CD8-positive, alpha-beta memory T cell (primary cell): ENCODE measurements at regions not wholly inside any gene's neighbourhood (a gene's known extent, or its start where the extent isn't known, plus 50 kb on each side); places are given as distances from the start of the nearest gene placed in this dataset.
"Not testable (repeated sequence)": the region's sequence is repeated elsewhere in the genome, so short reads cannot be mapped to it uniquely, and the experiment has no call there.

Source experiments
- CTCF ChIA-PET: fragments of 350-600 bp; sonication (Branson Sonifier 250); formaldehyde crosslinking; loops from one replicate; lab custom pipeline; 2021; ENCODE audit warnings: antibody characterized with exemption; lab: Charles Lee
- POLR2A ChIA-PET: fragments of 350-600 bp; sonication (Branson Sonifier 250); formaldehyde crosslinking; loops from one replicate; lab custom pipeline; 2021; ENCODE audit warnings: antibody characterized with exemption; lab: Charles Lee
- DNase-seq, 5 donors: peaks; one replicate each; pipeline versions ENCODE4 v3.0.0 to v3.0.0-alpha.2; 2020 to 2022; ENCODE audit warnings: mixed read lengths in 1 of 5
- H3K27ac ChIP-seq: one replicate; pipeline ENCODE4 v1.7.0; 2013; ENCODE audit warnings: low read depth, mild to moderate bottlenecking, low read length, moderate library complexity
- H3K27me3 ChIP-seq: 2 replicates; pipeline ENCODE4 v1.7.0; 2013; ENCODE audit warnings: low read length, mild to moderate bottlenecking; ENCODE audit not compliant: insufficient read depth, poor library complexity, severe bottlenecking
- H3K36me3 ChIP-seq: 2 replicates; pipeline ENCODE4 v1.7.0; 2013; ENCODE audit warnings: mild to moderate bottlenecking, low read length, moderate library complexity; ENCODE audit not compliant: insufficient read depth
- H3K4me1 ChIP-seq: 2 replicates; pipeline ENCODE4 v1.7.0; 2013; ENCODE audit warnings: mild to moderate bottlenecking, low read length, moderate library complexity; ENCODE audit not compliant: insufficient read depth
- H3K4me3 ChIP-seq: 2 replicates; pipeline ENCODE4 v1.7.0; 2013; ENCODE audit warnings: mild to moderate bottlenecking, low read length
- H3K9me3 ChIP-seq: 2 replicates; pipeline ENCODE4 v1.7.0; 2013; ENCODE audit warnings: mild to moderate bottlenecking, low read length
- H3K27ac Mint-ChIP-seq, 8 donors: one replicate each; pipeline ENCODE4 v1.8.0; 2020 to 2021; ENCODE audit warnings: mixed read lengths in 8 of 8, mild to moderate bottlenecking in 6 of 8, inconsistent platforms in 3 of 8, moderate library complexity in 3 of 8
- H3K27me3 Mint-ChIP-seq, 2 donors: one replicate each; pipeline ENCODE4 v1.8.0; 2020 to 2021; ENCODE audit warnings: mixed read lengths in 2 of 2, mild to moderate bottlenecking in 1 of 2, moderate library complexity in 1 of 2
- H3K36me3 Mint-ChIP-seq, 3 donors: one replicate each; pipeline ENCODE4 v1.8.0; 2020 to 2021; ENCODE audit warnings: mixed read lengths in 3 of 3, inconsistent platforms in 1 of 3, mild to moderate bottlenecking in 1 of 3
- H3K4me1 Mint-ChIP-seq, 3 donors: one replicate each; pipeline ENCODE4 v1.8.0; 2020 to 2021; ENCODE audit warnings: mixed read lengths in 3 of 3, inconsistent platforms in 1 of 3, mild to moderate bottlenecking in 1 of 3
- H3K4me3 Mint-ChIP-seq, 7 donors: one replicate each; pipeline ENCODE4 v1.8.0; 2020 to 2021; ENCODE audit warnings: mixed read lengths in 7 of 7, mild to moderate bottlenecking in 6 of 7, moderate library complexity in 4 of 7, inconsistent platforms in 2 of 7
- H3K9me3 Mint-ChIP-seq, 5 donors: one replicate each; pipeline ENCODE4 v1.8.0; 2020 to 2022; ENCODE audit warnings: mixed read lengths in 5 of 5, mild to moderate bottlenecking in 3 of 5, moderate library complexity in 2 of 5, inconsistent platforms in 1 of 5

DNA sequence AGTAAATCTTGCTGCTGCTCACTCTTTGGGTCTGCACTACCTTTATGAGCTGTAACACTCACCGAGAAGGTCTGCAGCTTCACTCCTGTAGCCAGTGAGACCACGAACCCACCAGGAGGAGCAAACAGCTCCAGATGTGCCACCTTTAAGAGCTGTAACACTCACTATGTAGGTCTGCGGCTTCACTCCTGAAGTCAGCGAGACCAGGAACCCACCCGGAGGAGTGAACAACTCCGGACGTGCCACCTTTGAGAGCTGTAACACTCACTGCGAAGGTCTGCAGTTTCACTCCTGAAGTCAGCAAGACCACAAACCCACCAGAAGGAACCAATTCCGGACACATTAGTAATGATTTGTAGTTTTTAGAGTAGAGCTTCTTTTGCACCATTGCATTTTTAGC lies 481.9 kb downstream of the PCDH7 start:
- H3K27ac ChIP-seq, H3K36me3 Mint-ChIP-seq, H3K4me1 ChIP-seq, DNase-seq, H3K4me3 ChIP-seq, H3K4me3 Mint-ChIP-seq, H3K27me3 Mint-ChIP-seq, POLR2A ChIA-PET, CTCF ChIA-PET, H3K36me3 ChIP-seq, H3K27ac Mint-ChIP-seq, H3K27me3 ChIP-seq, H3K9me3 ChIP-seq, H3K4me1 Mint-ChIP-seq: not testable (repeated sequence)
- H3K9me3 Mint-ChIP-seq, result peaks cover 12 to 23% (median 21%) of the 10 kb centered on the region in 5 donors

DNA sequence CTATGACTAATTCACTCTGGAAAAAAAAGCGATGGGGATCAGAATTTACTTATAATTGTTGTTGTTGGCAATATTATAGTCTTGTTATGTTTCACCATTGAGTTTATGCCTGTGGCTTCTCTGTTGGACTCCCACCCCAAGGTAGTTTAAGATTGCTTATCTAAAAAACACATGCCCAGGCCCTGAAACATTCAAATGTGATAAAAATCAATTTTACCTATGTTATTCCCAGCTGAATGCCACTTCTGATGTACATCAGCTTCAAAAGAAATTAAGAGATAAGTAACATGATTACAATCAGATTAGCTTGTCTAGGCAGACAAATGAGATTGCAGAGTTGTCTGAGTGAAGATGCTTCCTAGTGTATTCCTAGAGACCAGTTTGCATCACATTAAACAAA lies 484.7 kb downstream of the PCDH7 start:
- Histone ChIP-seq H3K27me3 (no peaks in the 10 kb centered on the region), H3K9me3 (no peaks in the 10 kb centered on the region), H3K36me3 (no peaks in the 10 kb centered on the region), H3K4me1 (no peaks in the 10 kb centered on the region), H3K4me3 (no peak overlapping the region), H3K27ac (no peak overlapping the region)
- no peaks in the 10 kb centered on the region for H3K27me3 Mint-ChIP-seq
- peaks cover 7 to 19% (median 13%) of the 10 kb centered on the region in 5 donors for H3K9me3 Mint-ChIP-seq
- no peaks in the 10 kb centered on the region for H3K36me3 Mint-ChIP-seq
- ChIA-PET POLR2A (no interaction called here), CTCF (no interaction called here)
- no peaks in the 10 kb centered on the region for H3K4me1 Mint-ChIP-seq
- no peak overlapping the region for H3K27ac Mint-ChIP-seq
- DNase-seq, result no peak
- no peak overlapping the region for H3K4me3 Mint-ChIP-seq

DNA sequence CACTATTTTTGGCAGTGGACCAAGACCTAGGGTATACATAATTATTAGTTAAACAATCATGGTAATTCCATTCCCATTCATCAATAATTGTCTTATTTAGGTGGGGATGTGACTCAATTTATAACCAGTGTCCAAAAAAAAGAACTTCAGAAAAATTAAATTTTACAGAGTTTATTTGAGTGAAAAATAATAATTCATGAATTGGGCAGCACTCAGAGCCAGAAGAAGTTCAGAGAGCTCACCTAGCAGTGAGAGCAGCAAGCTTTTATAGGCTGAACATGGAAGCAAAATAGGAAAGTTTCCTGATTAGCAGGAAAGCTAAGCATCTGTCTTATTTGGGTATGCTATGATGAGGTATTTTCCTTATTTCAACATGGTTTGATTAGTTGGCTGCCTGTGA lies 500.8 kb downstream of the PCDH7 start:
- no peak overlapping the region for H3K4me3 ChIP-seq
- Mint-ChIP-seq H3K27ac (no peak overlapping the region), H3K27me3 (no peaks in the 10 kb centered on the region), H3K9me3 (peaks cover 0 to 12% (median 6%) of the 10 kb centered on the region in 5 donors), H3K4me3 (no peak overlapping the region), H3K36me3 (no peaks in the 10 kb centered on the region), H3K4me1 (no peaks in the 10 kb centered on the region)
- POLR2A ChIA-PET, result no interaction called here
- no peaks in the 10 kb centered on the region for H3K9me3 ChIP-seq
- H3K36me3 ChIP-seq, result no peaks in the 10 kb centered on the region
- CTCF ChIA-PET, result no interaction called here
- H3K27ac ChIP-seq, result no peak overlapping the region
- H3K4me1 ChIP-seq, result no peaks in the 10 kb centered on the region
- no peak for DNase-seq
- no peaks in the 10 kb centered on the region for H3K27me3 ChIP-seq

DNA sequence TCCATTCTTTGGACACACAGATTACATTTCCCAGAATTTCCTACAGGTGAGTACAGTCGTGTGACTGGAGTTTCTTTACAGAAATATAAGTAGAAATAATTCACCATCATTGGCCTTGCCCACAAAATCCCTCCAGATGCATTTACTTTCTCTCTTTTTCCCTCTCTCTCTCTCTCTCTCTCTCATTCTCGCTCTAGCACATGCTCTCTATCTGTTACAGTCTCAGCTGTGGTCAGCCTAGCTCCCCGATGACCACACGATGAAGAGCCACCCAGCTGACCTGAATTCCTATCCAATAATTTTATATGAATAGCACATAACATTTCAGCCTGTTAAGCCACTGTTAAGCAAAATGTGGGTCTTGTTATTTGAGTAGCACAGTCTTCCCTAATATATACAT lies 507.9 kb downstream of the PCDH7 start:
- Histone ChIP-seq H3K4me3 (no peak overlapping the region), H3K27me3 (no peaks in the 10 kb centered on the region), H3K4me1 (no peaks in the 10 kb centered on the region), H3K36me3 (no peaks in the 10 kb centered on the region), H3K27ac (no peak overlapping the region), H3K9me3 (no peaks in the 10 kb centered on the region)
- Mint-ChIP-seq H3K9me3 (peaks cover 4 to 14% (median 9%) of the 10 kb centered on the region in 5 donors), H3K4me3 (no peak overlapping the region), H3K4me1 (no peaks in the 10 kb centered on the region), H3K27ac (no peak overlapping the region), H3K27me3 (no peaks in the 10 kb centered on the region), H3K36me3 (no peaks in the 10 kb centered on the region)
- ChIA-PET POLR2A (no interaction called here), CTCF (no interaction called here)
- DNase-seq, result no peak

DNA sequence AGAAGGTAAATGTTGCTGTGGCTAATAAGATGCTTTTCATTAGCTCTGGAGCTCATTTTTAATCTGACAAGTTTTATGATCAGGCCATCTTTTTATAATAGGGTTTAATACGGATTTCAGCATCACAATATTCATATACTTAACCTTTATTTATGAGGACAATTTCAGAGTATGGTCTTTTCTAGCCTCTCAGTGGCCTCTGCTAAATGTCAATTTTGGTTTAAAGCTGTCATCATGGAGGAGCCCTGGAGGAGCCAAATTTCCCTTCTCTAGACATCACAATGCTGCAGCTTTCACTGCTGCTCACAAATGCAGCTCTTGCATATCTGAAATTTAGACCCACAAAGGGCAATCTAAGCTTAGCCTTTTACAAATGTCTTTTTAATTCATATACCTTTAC lies 510.4 kb downstream of the PCDH7 start:
- CTCF ChIA-PET, result no interaction called here
- POLR2A ChIA-PET, result no interaction called here

DNA sequence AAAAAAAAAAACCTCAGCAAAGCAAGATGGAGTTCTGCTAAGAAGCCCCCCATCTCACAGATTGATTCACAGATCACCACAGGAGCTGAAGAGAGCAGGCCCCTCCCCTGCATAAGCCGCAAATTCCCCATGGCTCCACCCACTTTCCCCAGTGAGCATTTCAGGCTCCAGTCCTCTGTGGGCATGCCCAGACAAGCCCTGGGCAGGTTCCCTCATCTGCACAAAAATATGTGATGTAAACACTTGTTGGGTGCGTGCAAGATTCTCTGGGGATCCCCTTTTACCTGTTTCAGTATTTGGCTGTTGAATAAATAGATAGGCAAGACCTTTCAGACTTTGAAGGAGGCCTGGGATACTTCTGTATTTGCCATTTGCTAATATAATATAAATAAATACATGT lies 514.3 kb downstream of the PCDH7 start:
- Histone ChIP-seq H3K27me3 (no peaks in the 10 kb centered on the region), H3K4me1 (no peaks in the 10 kb centered on the region), H3K27ac (no peak overlapping the region), H3K9me3 (no peaks in the 10 kb centered on the region), H3K4me3 (no peak overlapping the region), H3K36me3 (no peaks in the 10 kb centered on the region)
- H3K27me3 Mint-ChIP-seq, result no peaks in the 10 kb centered on the region
- POLR2A ChIA-PET, result no interaction called here
- H3K4me1 Mint-ChIP-seq, result no peaks in the 10 kb centered on the region
- no peak for DNase-seq
- no peaks in the 10 kb centered on the region for H3K36me3 Mint-ChIP-seq
- CTCF ChIA-PET, result no interaction called here
- peaks cover 7 to 20% (median 15%) of the 10 kb centered on the region in 5 donors for H3K9me3 Mint-ChIP-seq
- H3K27ac Mint-ChIP-seq, result no peak overlapping the region
- H3K4me3 Mint-ChIP-seq, result no peak overlapping the region

More for the DNA sequence above, 510.4 kb downstream of the PCDH7 start:
- DNase-seq, result no peak
- Histone ChIP-seq H3K36me3 (no peaks in the 10 kb centered on the region), H3K4me1 (no peaks in the 10 kb centered on the region), H3K4me3 (no peak overlapping the region), H3K9me3 (no peaks in the 10 kb centered on the region), H3K27ac (no peak overlapping the region), H3K27me3 (no peaks in the 10 kb centered on the region)
- H3K4me3 Mint-ChIP-seq, result no peak overlapping the region
- peaks cover 4 to 16% (median 7%) of the 10 kb centered on the region in 5 donors for H3K9me3 Mint-ChIP-seq
- H3K27ac Mint-ChIP-seq, result no peak overlapping the region
- no peaks in the 10 kb centered on the region for H3K4me1 Mint-ChIP-seq
- no peaks in the 10 kb centered on the region for H3K36me3 Mint-ChIP-seq
- no peaks in the 10 kb centered on the region for H3K27me3 Mint-ChIP-seq

DNA sequence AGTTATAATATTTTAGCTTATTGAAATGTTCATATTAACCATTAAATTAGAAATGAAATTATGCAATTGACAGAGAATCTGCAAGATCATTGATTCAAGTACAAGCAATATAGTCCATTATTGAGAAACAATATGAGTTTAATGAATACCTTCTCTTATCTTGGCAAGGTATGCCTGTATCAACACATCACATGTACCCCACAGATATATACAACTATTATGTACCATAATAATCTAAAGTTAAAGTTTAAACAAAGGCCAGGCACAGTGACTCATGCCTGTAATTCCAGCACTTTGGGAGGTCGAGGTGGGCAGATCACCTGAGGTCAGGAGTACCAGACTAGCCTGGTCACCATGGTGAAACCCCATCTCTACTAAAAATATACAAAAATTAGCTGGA lies 514.7 kb downstream of the PCDH7 start:
- Histone ChIP-seq H3K4me1 (no peaks in the 10 kb centered on the region), H3K4me3 (no peak overlapping the region), H3K36me3 (no peaks in the 10 kb centered on the region), H3K9me3 (no peaks in the 10 kb centered on the region), H3K27me3 (no peaks in the 10 kb centered on the region), H3K27ac (no peak overlapping the region)
- H3K4me3 Mint-ChIP-seq, result no peak overlapping the region
- H3K4me1 Mint-ChIP-seq, result no peaks in the 10 kb centered on the region
- no peaks in the 10 kb centered on the region for H3K36me3 Mint-ChIP-seq
- H3K27ac Mint-ChIP-seq, result no peak overlapping the region
- ChIA-PET CTCF (no interaction called here), POLR2A (no interaction called here)
- DNase-seq, result no peak
- H3K27me3 Mint-ChIP-seq, result no peaks in the 10 kb centered on the region
- peaks cover 7 to 20% (median 15%) of the 10 kb centered on the region in 5 donors for H3K9me3 Mint-ChIP-seq

DNA sequence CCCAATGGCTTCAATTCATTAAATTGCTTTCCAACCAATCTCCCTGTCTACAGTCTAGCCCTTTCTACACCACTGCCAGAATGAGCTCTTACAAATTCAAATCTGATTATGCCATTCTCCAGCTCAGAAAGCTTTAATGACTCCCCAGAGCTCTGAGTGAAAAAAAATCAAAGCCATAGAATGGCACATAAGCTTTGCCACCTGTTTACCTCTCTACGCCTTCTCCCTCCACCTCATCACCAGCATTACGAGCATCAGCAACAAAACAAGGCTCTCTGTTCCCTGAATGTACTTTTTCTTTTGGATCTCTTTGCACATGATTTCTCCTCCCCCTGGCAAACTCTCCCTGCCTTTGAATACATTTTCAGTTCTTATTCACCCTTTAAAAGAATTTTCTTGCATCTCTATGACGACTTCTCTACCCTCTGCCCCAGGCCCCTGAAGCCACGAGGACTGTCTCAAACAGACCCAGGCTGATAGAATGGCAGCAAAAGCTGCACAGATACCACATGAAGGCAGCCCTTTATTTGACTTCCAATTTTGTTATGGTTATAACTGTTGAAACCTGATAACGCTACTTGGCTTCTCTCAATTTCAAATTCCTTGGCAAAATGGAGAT lies 516.0 kb downstream of the PCDH7 start:
- Histone ChIP-seq H3K27me3 (no peaks in the 10 kb centered on the region), H3K36me3 (no peaks in the 10 kb centered on the region), H3K4me1 (no peaks in the 10 kb centered on the region), H3K27ac (no peak overlapping the region), H3K4me3 (no peak overlapping the region), H3K9me3 (no peaks in the 10 kb centered on the region)
- Mint-ChIP-seq H3K36me3 (no peaks in the 10 kb centered on the region), H3K27me3 (no peaks in the 10 kb centered on the region), H3K4me1 (no peaks in the 10 kb centered on the region), H3K27ac (no peak overlapping the region), H3K4me3 (no peak overlapping the region), H3K9me3 (peaks cover 5 to 22% (median 11%) of the 10 kb centered on the region in 5 donors)
- ChIA-PET CTCF (no interaction called here), POLR2A (no interaction called here)
- DNase-seq, result no peak
